ENCODE measurements at regions not wholly inside any gene's neighbourhood (a gene's known extent, or its start where the extent isn't known, plus 50 kb on each side); places are given as distances from the start of the nearest gene placed in this dataset.
A peak's percentile ranks its signal among the peaks of the same experiment; 100 is the strongest.

- TF ChIP-seq PAX5 (IDR thresholded peaks at IDR 0.05; ENCODE audit: insufficient read depth, low read length, severe bottlenecking) = no peak
- TF ChIP-seq POLR2A (IDR thresholded peaks at IDR 0.05; ENCODE audit: low read depth, low read length) = no peak
- no peak for TF ChIP-seq SPI1 (IDR thresholded peaks at IDR 0.05; ENCODE audit: low read depth, low read length)
- no peak for TF ChIP-seq POU2F2 (IDR thresholded peaks at IDR 0.05; ENCODE audit: low read depth, low read length)
- no peak for TF ChIP-seq POLR2AphosphoS5 (IDR thresholded peaks at IDR 0.05; ENCODE audit: low read depth, low read length)
- FAIRE-seq = no peak
Observed at GRCh38 chr5:90290648-90291047, 118.9 kb downstream of the CETN3 start.

GRCh38 chr5:90289837-90290236, 119.7 kb downstream of the CETN3 start:
- FAIRE-seq (no peak), DNase-seq (ENCODE audit: insufficient read length, low spot score) (no peak)
- no peak for TF ChIP-seq POLR2A (IDR thresholded peaks at IDR 0.05; ENCODE audit: low read depth, low read length)

More at GRCh38 chr5:90290648-90291047, 118.9 kb downstream of the CETN3 start:
- DNase-seq (ENCODE audit: insufficient read length, low spot score) = no peak

GRCh38 chr5:90287036-90287435, 122.5 kb downstream of the CETN3 start:
- FAIRE-seq = no peak
- TF ChIP-seq POLR2A (IDR thresholded peaks at IDR 0.05; ENCODE audit: low read depth, low read length) (no peak), TAF1 (IDR thresholded peaks at IDR 0.05; ENCODE audit: low read depth, low read length) (no peak), POU2F2 (IDR thresholded peaks at IDR 0.05; ENCODE audit: low read depth, low read length) (no peak), SPI1 (IDR thresholded peaks at IDR 0.05; ENCODE audit: low read depth, low read length) (no peak), PAX5 (IDR thresholded peaks at IDR 0.05; ENCODE audit: insufficient read depth, low read length, severe bottlenecking) (no peak), POLR2AphosphoS5 (IDR thresholded peaks at IDR 0.05; ENCODE audit: low read depth, low read length) (no peak)
- DNase-seq (ENCODE audit: insufficient read length, low spot score) = no peak

GRCh38 chr5:90285581-90285980, 124.0 kb downstream of the CETN3 start:
- FAIRE-seq (no peak), DNase-seq (ENCODE audit: insufficient read length, low spot score) (no peak)
- TF ChIP-seq SPI1 (IDR thresholded peaks at IDR 0.05; ENCODE audit: low read depth, low read length) (no peak), TAF1 (IDR thresholded peaks at IDR 0.05; ENCODE audit: low read depth, low read length) (no peak), PAX5 (IDR thresholded peaks at IDR 0.05; ENCODE audit: insufficient read depth, low read length, severe bottlenecking) (no peak), POLR2A (IDR thresholded peaks at IDR 0.05; ENCODE audit: low read depth, low read length) (no peak), POU2F2 (IDR thresholded peaks at IDR 0.05; ENCODE audit: low read depth, low read length) (no peak), POLR2AphosphoS5 (IDR thresholded peaks at IDR 0.05; ENCODE audit: low read depth, low read length) (no peak)

- TF ChIP-seq POU2F2 (IDR thresholded peaks at IDR 0.05; ENCODE audit: low read depth, low read length) (no peak), POLR2AphosphoS5 (IDR thresholded peaks at IDR 0.05; ENCODE audit: low read depth, low read length) (no peak), PAX5 (IDR thresholded peaks at IDR 0.05; ENCODE audit: insufficient read depth, low read length, severe bottlenecking) (no peak), TAF1 (IDR thresholded peaks at IDR 0.05; ENCODE audit: low read depth, low read length) (no peak), SPI1 (IDR thresholded peaks at IDR 0.05; ENCODE audit: low read depth, low read length) (no peak), POLR2A (IDR thresholded peaks at IDR 0.05; ENCODE audit: low read depth, low read length) (no peak)
- no peak for FAIRE-seq
- no peak for DNase-seq (ENCODE audit: insufficient read length, low spot score)
Observed at GRCh38 chr5:90284375-90284774, 125.2 kb downstream of the CETN3 start.

- DNase-seq (ENCODE audit: insufficient read length, low spot score) (no peak), FAIRE-seq (no peak)
- TF ChIP-seq POLR2AphosphoS5 (IDR thresholded peaks at IDR 0.05; ENCODE audit: low read depth, low read length) = no peak
- TF ChIP-seq POLR2A (IDR thresholded peaks at IDR 0.05; ENCODE audit: low read depth, low read length) = no peak
- no peak for TF ChIP-seq PAX5 (IDR thresholded peaks at IDR 0.05; ENCODE audit: insufficient read depth, low read length, severe bottlenecking)
- no peak for TF ChIP-seq POU2F2 (IDR thresholded peaks at IDR 0.05; ENCODE audit: low read depth, low read length)
- TF ChIP-seq TAF1 (IDR thresholded peaks at IDR 0.05; ENCODE audit: low read depth, low read length) = no peak
- no peak for TF ChIP-seq SPI1 (IDR thresholded peaks at IDR 0.05; ENCODE audit: low read depth, low read length)
Observed at GRCh38 chr5:90279091-90279490, 130.5 kb downstream of the CETN3 start.

- FAIRE-seq = no peak
- no peak for TF ChIP-seq POU2F2 (IDR thresholded peaks at IDR 0.05; ENCODE audit: low read depth, low read length)
- TF ChIP-seq TAF1 (IDR thresholded peaks at IDR 0.05; ENCODE audit: low read depth, low read length) = no peak
- TF ChIP-seq POLR2AphosphoS5 (IDR thresholded peaks at IDR 0.05; ENCODE audit: low read depth, low read length) = no peak
- no peak for TF ChIP-seq POLR2A (IDR thresholded peaks at IDR 0.05; ENCODE audit: low read depth, low read length)
- TF ChIP-seq SPI1 (IDR thresholded peaks at IDR 0.05; ENCODE audit: low read depth, low read length) = no peak
- no peak for TF ChIP-seq PAX5 (IDR thresholded peaks at IDR 0.05; ENCODE audit: insufficient read depth, low read length, severe bottlenecking)
Observed at GRCh38 chr5:90274216-90274615, 135.3 kb downstream of the CETN3 start.

GRCh38 chr5:90267646-90268045, 141.9 kb downstream of the CETN3 start:
- DNase-seq (ENCODE audit: insufficient read length, low spot score) (no peak), FAIRE-seq (no peak)
- TF ChIP-seq SPI1 (IDR thresholded peaks at IDR 0.05; ENCODE audit: low read depth, low read length) (no peak), POU2F2 (IDR thresholded peaks at IDR 0.05; ENCODE audit: low read depth, low read length) (no peak), TAF1 (IDR thresholded peaks at IDR 0.05; ENCODE audit: low read depth, low read length) (no peak), PAX5 (IDR thresholded peaks at IDR 0.05; ENCODE audit: insufficient read depth, low read length, severe bottlenecking) (no peak), POLR2AphosphoS5 (IDR thresholded peaks at IDR 0.05; ENCODE audit: low read depth, low read length) (no peak), POLR2A (IDR thresholded peaks at IDR 0.05; ENCODE audit: low read depth, low read length) (no peak)

More at GRCh38 chr5:90274216-90274615, 135.3 kb downstream of the CETN3 start:
- DNase-seq (ENCODE audit: insufficient read length, low spot score) = no peak

GRCh38 chr5:90265545-90265857, 144.1 kb downstream of the CETN3 start:
- DNase-seq (ENCODE audit: insufficient read length, low spot score) (no peak), FAIRE-seq (no peak)
- TF ChIP-seq POLR2AphosphoS5 (IDR thresholded peaks at IDR 0.05; ENCODE audit: low read depth, low read length) = no peak
- TF ChIP-seq PAX5 (IDR thresholded peaks at IDR 0.05; ENCODE audit: insufficient read depth, low read length, severe bottlenecking) = no peak

GRCh38 chr5:90264689-90265544, 144.6 kb downstream of the CETN3 start:
- peak; percentile 38 for TF ChIP-seq SPI1 (IDR thresholded peaks at IDR 0.05; ENCODE audit: low read depth, low read length)
- no peak for TF ChIP-seq POLR2AphosphoS5 (IDR thresholded peaks at IDR 0.05; ENCODE audit: low read depth, low read length)
- TF ChIP-seq POLR2A (IDR thresholded peaks at IDR 0.05; ENCODE audit: low read depth, low read length) = no peak
- TF ChIP-seq PAX5 (IDR thresholded peaks at IDR 0.05; ENCODE audit: insufficient read depth, low read length, severe bottlenecking) = no peak
- no peak for TF ChIP-seq TAF1 (IDR thresholded peaks at IDR 0.05; ENCODE audit: low read depth, low read length)
- peak; percentile 25; the same call in 1 of the 2 replicates for TF ChIP-seq POU2F2 (IDR thresholded peaks at IDR 0.05; ENCODE audit: low read depth, low read length)

More at GRCh38 chr5:90264689-90265544, 144.6 kb downstream of the CETN3 start:
- DNase-seq (ENCODE audit: insufficient read length, low spot score) (no peak), FAIRE-seq (peak; percentile 80)
